GM13976 (cell line): ENCODE measurements at regions not wholly inside any gene's neighbourhood (a gene's known extent, or its start where the extent isn't known, plus 50 kb on each side); places are given as distances from the start of the nearest gene placed in this dataset.
"Not testable (repeated sequence)": the region's sequence is repeated elsewhere in the genome, so short reads cannot be mapped to it uniquely, and the experiment has no call there.

Source experiments
- DNase-seq: peaks from one replicate; pipeline ENCODE4 v3.0.0; 2012; ENCODE audit warnings: low spot score
- CTCF ChIP-seq: IDR thresholded peaks from 2 replicates; pipeline ENCODE4 v1.5.1; 2012; ENCODE audit warnings: borderline replicate concordance, mild to moderate bottlenecking; ENCODE audit not compliant: insufficient read depth; ENCODE audit errors: extremely low read depth, missing control alignments, control extremely low read depth
- in situ Hi-C: fragments of 300-500 bp; cut with MboI; formaldehyde crosslinking; loops from one replicate; pipeline ENCODE4 v1.12.0; 2022; ENCODE audit warnings: low sequenced_read_pairs, mixed read lengths, inconsistent platforms; ENCODE audit not compliant: unreplicated experiment

- in situ Hi-C loops, result no loop called here
- no peak for DNase-seq
- no peak for TF ChIP-seq CTCF
Observed at GRCh38 chr7:149573519-149573918, 75.9 kb upstream of the ZNF746 start.

GRCh38 chr7:149572920-149573319, 75.3 kb upstream of the ZNF746 start:
- DNase-seq, in situ Hi-C loops: not testable (repeated sequence)

GRCh38 chr7:149570784-149571183, 73.2 kb upstream of the ZNF746 start:
- TF ChIP-seq CTCF, result no peak
- in situ Hi-C loops, result no loop called here
- DNase-seq, result no peak

GRCh38 chr7:149569726-149570422, 72.3 kb upstream of the ZNF746 start:
- DNase-seq, result no peak
- no peak for TF ChIP-seq CTCF
- in situ Hi-C loops, result no loop called here

- in situ Hi-C loops, result no loop called here
- no peak for DNase-seq
- no peak for TF ChIP-seq CTCF
Observed at GRCh38 chr7:149569025-149569725, 71.6 kb upstream of the ZNF746 start.

GRCh38 chr7:149568218-149568617, 70.6 kb upstream of the ZNF746 start:
- DNase-seq, result no peak
- no peak for TF ChIP-seq CTCF
- in situ Hi-C loops, result no loop called here

GRCh38 chr7:149566103-149566502, 68.5 kb upstream of the ZNF746 start:
- TF ChIP-seq CTCF, result no peak
- DNase-seq, result no peak
- in situ Hi-C loops, result no loop called here
